HepG2 (cell line): ENCODE measurements at regions not wholly inside any gene's neighbourhood (a gene's known extent, or its start where the extent isn't known, plus 50 kb on each side); places are given as distances from the start of the nearest gene placed in this dataset.

Experiments
- ATAC-seq: fragments of 200-7000 bp; cut with Tn5 transposase; 3 replicates; pipeline ENCODE4 v1.9.1; 2020; ENCODE audit warnings: mild to moderate bottlenecking, moderate library complexity
- BruUV-seq: library from RNA; stranded (reverse); fragments of 400-500 nt; replicated peaks from 2 replicates; lab custom pipeline; 2021; lab: Mats Ljungman, UMichigan
- CTCF ChIA-PET: fragments of 300-600 bp; formaldehyde crosslinking; extraction: SDS; loops from one replicate; lab custom pipeline; 2021; ENCODE audit warnings: low total read pairs, inconsistent platforms, low intra/inter-chr PET ratio; lab: Yijun Ruan, JAX
- POLR2A ChIA-PET: fragments of 350-600 bp; sonication (Branson Sonifier 250); formaldehyde crosslinking; loops from one replicate; lab custom pipeline; 2020; ENCODE audit warnings: antibody characterized with exemption, inconsistent platforms; lab: Yijun Ruan, JAX
- DNase-seq: peaks from one replicate; pipeline ENCODE4 v3.0.0-alpha.2; 2015; ENCODE audit warnings: low spot score
- FAIRE-seq: peaks from 3 replicates; lab custom pipeline; 2011; peaks lifted over from hg19 to GRCh38; lab: Jason Lieb, UNC
- H2AFZ ChIP-seq: one replicate; pipeline ENCODE4 v1.6.1; 2011; ENCODE audit warnings: low read length, inconsistent platforms
- H3K27ac ChIP-seq: fragments of 300-600 bp; 3 replicates; pipeline ENCODE4 v1.8.0; 2011; ENCODE audit warnings: mixed run types, mild to moderate bottlenecking, mixed read lengths, low read length, inconsistent platforms; ENCODE audit not compliant: insufficient read depth; ENCODE audit errors: extremely low read length
- H3K27me3 ChIP-seq, 2 experiments: fragments of 200-600 bp in 1 of 2; 2 replicates in 1 of 2; 3 replicates in 1 of 2; pipeline versions ENCODE4 v1.6.0 to v1.8.0; 2011; ENCODE audit warnings: low read length in 2 of 2, mild to moderate bottlenecking in 2 of 2, moderate library complexity in 2 of 2, inconsistent platforms in 1 of 2; ENCODE audit not compliant: insufficient read depth in 2 of 2, control insufficient read depth in 1 of 2
- H3K36me3 ChIP-seq, 2 experiments: fragments of 200-600 bp in 1 of 2; replicated peaks in 1 of 2; 2 replicates in 1 of 2; 3 replicates in 1 of 2; pipeline versions ENCODE4 v1.5.1 to v1.8.0; 2011; ENCODE audit warnings: low read length in 2 of 2, inconsistent platforms in 1 of 2; ENCODE audit not compliant: insufficient read depth in 2 of 2, control insufficient read depth in 1 of 2
- H3K4me1 ChIP-seq: 2 replicates; pipeline ENCODE4 v1.5.1; 2012; ENCODE audit warnings: low read length, inconsistent platforms; ENCODE audit not compliant: insufficient read depth
- H3K4me2 ChIP-seq: 2 replicates; pipeline ENCODE4 v1.6.0; 2011; ENCODE audit warnings: low read depth, low read length, inconsistent platforms
- H3K4me3 ChIP-seq, 3 experiments: fragments of 200-600 bp in 1 of 3; sonication (generic), shearing (Covaris generic) in 1 of 3; replicated peaks in 1 of 3; 2 replicates each; pipeline ENCODE4 v1.5.1; 2011 to 2016; ENCODE audit warnings: low read length in 3 of 3, inconsistent platforms in 2 of 3, low read depth in 2 of 3, mild to moderate bottlenecking in 2 of 3, control low read depth in 1 of 3, mixed read lengths in 1 of 3; ENCODE audit not compliant: insufficient read depth in 1 of 3
- H3K79me2 ChIP-seq: one replicate; pipeline ENCODE4 v1.6.1; 2011; ENCODE audit warnings: low read length, inconsistent platforms; ENCODE audit not compliant: insufficient read depth
- H3K9ac ChIP-seq: 2 replicates; pipeline ENCODE4 v1.6.0; 2011; ENCODE audit warnings: mild to moderate bottlenecking, low read depth, low read length, inconsistent platforms; ENCODE audit not compliant: insufficient read depth
- H3K9me3 ChIP-seq: 2 replicates; pipeline ENCODE4 v1.5.1; 2012; ENCODE audit warnings: mild to moderate bottlenecking, low read length
- H4K20me1 ChIP-seq: 2 replicates; pipeline ENCODE4 v1.6.0; 2011; ENCODE audit warnings: inconsistent platforms, mild to moderate bottlenecking, low read length, moderate library complexity; ENCODE audit not compliant: insufficient read depth
- ATF4 ChIP-seq, 2 experiments: fragments of 450-650 bp in 1 of 2; sonication (generic) in 1 of 2; formaldehyde crosslinking; IDR thresholded peaks; 2 replicates each; pipeline versions ENCODE4 v1.5.0 to v1.8.0; 2020 to 2022; ENCODE audit warnings: mild to moderate bottlenecking in 1 of 2, missing genetic modification reagents in 1 of 2
- BRD4 ChIP-seq: sonication (generic); formaldehyde crosslinking; IDR thresholded peaks from 2 replicates; pipeline ENCODE4 v1.4.0; 2020; ENCODE audit warnings: missing genetic modification reagents
- EP300 ChIP-seq, 3 experiments: sonication (generic) in 1 of 3; formaldehyde crosslinking in 1 of 3; IDR thresholded peaks; 2 replicates each; pipeline versions ENCODE4 v1.5.1 to v1.6.1; 2011 to 2020; ENCODE audit warnings: low read depth in 2 of 3, low read length in 2 of 3, borderline replicate concordance in 1 of 3, improper control_type of control experiment in 1 of 3, mild to moderate bottlenecking in 1 of 3, missing genetic modification reagents in 1 of 3, moderate library complexity in 1 of 3
- HMG20A ChIP-seq: IDR thresholded peaks from 2 replicates; pipeline ENCODE4 v1.6.1; 2016; ENCODE audit warnings: borderline replicate concordance
- MED1 ChIP-seq: sonication (generic); formaldehyde crosslinking; IDR thresholded peaks from 2 replicates; pipeline ENCODE4 v1.4.0; 2020; ENCODE audit warnings: missing genetic modification reagents
- MEIS1 ChIP-seq: sonication (generic); formaldehyde crosslinking; IDR thresholded peaks from 2 replicates; pipeline ENCODE4 v1.9.0; 2021; ENCODE audit warnings: mild to moderate bottlenecking, missing genetic modification reagents, moderate library complexity, borderline replicate concordance
- NRL ChIP-seq: sonication (generic); formaldehyde crosslinking; IDR thresholded peaks from 2 replicates; pipeline ENCODE4 v1.5.0; 2020; ENCODE audit warnings: missing genetic modification reagents, mild to moderate bottlenecking, moderate library complexity, borderline replicate concordance
- ZBTB38 ChIP-seq: sonication (generic); formaldehyde crosslinking; IDR thresholded peaks from 2 replicates; pipeline ENCODE4 v1.5.1; 2020; ENCODE audit warnings: mild to moderate bottlenecking, missing genetic modification reagents
- ZNF597 ChIP-seq: sonication (generic); formaldehyde crosslinking; IDR thresholded peaks from 2 replicates; pipeline ENCODE4 v1.5.0; 2020; ENCODE audit warnings: missing genetic modification reagents
- ZNF777 ChIP-seq: sonication (generic); formaldehyde crosslinking; IDR thresholded peaks from 2 replicates; pipeline ENCODE4 v1.4.0; 2020; ENCODE audit warnings: missing genetic modification reagents
- WGBS: methylation state at CpG from one replicate; pipeline ENCODE4 v1.1.6; 2017; ENCODE audit warnings: low lambda C conversion rate; 5-methylcytosine and 5-hydroxymethylcytosine counted together
- in situ Hi-C: cut with HindIII; loops from 2 replicates; pipeline ENCODE4 v1.10.0; 2017; ENCODE audit warnings: low pct_unique_long_range_greater_than_20kb; ENCODE audit not compliant: extremely low pct_ligation_motif_present
- intact Hi-C: fragments of 100-400 bp; cut with micrococcal nuclease; formaldehyde crosslinking; loops from one replicate; pipeline ENCODE4 v1.10.0; 2022; ENCODE audit not compliant: unreplicated experiment
- TF ChIP-seq, protein P1 (sequence below): IDR thresholded peaks from 2 replicates; pipeline ENCODE4 v1.6.1; 2016; ENCODE audit warnings: missing biosample characterization, missing genetic modification reagents, low read depth
- TF ChIP-seq, protein P2 (sequence below): IDR thresholded peaks from 2 replicates; pipeline ENCODE4 v1.6.1; 2018; ENCODE audit warnings: missing genetic modification reagents
- TF ChIP-seq, protein P3 (sequence below): sonication (generic); formaldehyde crosslinking; IDR thresholded peaks from 2 replicates; pipeline ENCODE4 v1.8.1; 2023; ENCODE audit warnings: mild to moderate bottlenecking, missing genetic modification reagents, borderline replicate concordance
- TF ChIP-seq, protein P4 (sequence below): sonication (generic); formaldehyde crosslinking; IDR thresholded peaks from 2 replicates; pipeline ENCODE4 v1.8.1; 2023; ENCODE audit warnings: mild to moderate bottlenecking, moderate library complexity, missing genetic modification reagents

DNA sequence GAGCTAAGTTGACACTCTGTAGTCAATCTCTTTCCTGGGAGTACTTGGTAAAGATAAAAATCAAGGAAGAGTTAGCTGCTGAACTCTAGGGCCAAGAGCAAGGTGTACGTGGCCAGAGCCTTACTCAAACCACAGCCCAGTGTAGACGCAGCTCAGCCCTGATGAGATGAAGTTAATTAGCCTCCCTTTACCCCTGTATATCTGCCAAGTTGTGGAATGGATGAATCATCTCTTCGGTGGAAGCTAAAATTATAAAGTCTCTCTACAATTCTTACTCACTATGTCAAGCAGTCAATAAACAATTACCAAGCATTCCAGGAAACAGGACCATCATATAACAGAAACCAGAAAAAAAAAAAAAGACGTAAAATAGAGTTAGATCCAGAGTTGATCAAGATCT is 146.9 kb upstream of the UFM1 start (continued):
- TF ChIP-seq ZNF597 (CRISPR knock-in tag) (no peak), HMG20A (CRISPR knock-in tag) (no peak)

- H4K20me1 ChIP-seq = no peaks in the 10 kb centered on the region
- H3K79me2 ChIP-seq = no peaks in the 10 kb centered on the region
- no peak overlapping the region for H3K9ac ChIP-seq
- H3K36me3 ChIP-seq = no peaks in the 10 kb centered on the region
- no peaks in the 10 kb centered on the region for H3K27me3 ChIP-seq
- intact Hi-C loops = no loop called here
- POLR2A ChIA-PET = no interaction called here
- CTCF ChIA-PET = no interaction called here
- DNase-seq (no peak), FAIRE-seq (no peak), ATAC-seq (no peak)
- BruUV-seq = no TSS peak
- H3K4me3 ChIP-seq = no peak overlapping the region
- H3K27ac ChIP-seq = no peak overlapping the region
- no peaks in the 10 kb centered on the region for H3K4me1 ChIP-seq
- peaks cover 70% of the 10 kb centered on the region for H3K9me3 ChIP-seq
- H2AFZ ChIP-seq = no peak overlapping the region
- TF ChIP-seq, protein P1, sequence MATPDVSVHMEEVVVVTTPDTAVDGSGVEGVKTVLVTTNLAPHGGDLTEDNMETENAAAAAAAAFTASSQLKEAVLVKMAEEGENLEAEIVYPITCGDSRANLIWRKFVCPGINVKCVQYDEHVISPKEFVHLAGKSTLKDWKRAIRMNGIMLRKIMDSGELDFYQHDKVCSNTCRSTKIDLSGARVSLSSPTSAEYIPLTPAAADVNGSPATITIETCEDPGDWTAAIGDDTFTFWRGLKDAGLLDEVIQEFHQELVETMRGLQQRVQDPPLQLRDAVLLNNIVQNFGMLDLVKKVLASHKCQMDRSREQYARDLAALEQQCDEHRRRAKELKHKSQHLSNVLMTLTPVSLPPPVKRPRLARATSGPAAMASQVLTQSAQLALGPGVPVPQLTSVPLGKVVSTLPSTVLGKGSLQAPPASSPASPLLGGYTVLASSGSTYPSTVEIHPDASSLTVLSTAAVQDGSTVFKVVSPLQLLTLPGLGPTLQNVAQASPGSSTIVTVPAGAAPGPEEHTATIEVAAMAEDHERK (CRISPR knock-in tag) = no peak
- TF ChIP-seq ATF4 (CRISPR knock-in tag; IDR thresholded peaks at IDR 0.05) (no peak), ZBTB38 (CRISPR knock-in tag) (no peak), ZNF777 (CRISPR knock-in tag) (no peak), BRD4 (no peak), EP300 (IDR thresholded peaks at IDR 0.05; ENCODE audit: low read depth in 2 of 2, low read length in 2 of 2) (no peak), EP300 (CRISPR knock-in tag; IDR thresholded peaks at IDR 0.05; ENCODE audit: borderline replicate concordance) (no peak), NRL (no peak), MEIS1 (CRISPR knock-in tag) (no peak), MED1 (no peak)
- TF ChIP-seq, protein P2, sequence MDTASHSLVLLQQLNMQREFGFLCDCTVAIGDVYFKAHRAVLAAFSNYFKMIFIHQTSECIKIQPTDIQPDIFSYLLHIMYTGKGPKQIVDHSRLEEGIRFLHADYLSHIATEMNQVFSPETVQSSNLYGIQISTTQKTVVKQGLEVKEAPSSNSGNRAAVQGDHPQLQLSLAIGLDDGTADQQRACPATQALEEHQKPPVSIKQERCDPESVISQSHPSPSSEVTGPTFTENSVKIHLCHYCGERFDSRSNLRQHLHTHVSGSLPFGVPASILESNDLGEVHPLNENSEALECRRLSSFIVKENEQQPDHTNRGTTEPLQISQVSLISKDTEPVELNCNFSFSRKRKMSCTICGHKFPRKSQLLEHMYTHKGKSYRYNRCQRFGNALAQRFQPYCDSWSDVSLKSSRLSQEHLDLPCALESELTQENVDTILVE (CRISPR knock-in tag) = no peak
- TF ChIP-seq, protein P3, sequence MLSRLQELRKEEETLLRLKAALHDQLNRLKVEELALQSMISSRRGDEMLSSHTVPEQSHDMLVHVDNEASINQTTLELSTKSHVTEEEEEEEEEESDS (CRISPR knock-in tag) = no peak
- TF ChIP-seq, protein P4, sequence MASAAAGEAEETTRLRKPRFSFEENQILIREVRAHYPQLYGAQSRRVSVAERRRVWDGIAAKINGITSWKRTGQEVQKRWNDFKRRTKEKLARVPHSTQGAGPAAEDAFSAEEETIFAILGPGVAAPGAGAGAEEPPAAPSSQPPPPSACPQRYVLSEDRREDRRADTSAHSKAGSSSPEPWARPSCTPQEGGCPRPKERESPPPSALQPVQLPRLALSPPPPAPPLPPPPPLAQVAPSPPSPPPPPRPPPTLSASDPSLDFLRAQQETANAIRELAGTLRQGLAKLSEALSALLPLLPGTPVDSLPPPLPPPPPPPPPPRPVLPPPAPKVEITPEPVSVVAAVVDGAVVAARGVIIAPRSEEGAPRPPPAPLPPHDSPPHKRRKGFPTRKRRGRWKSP = no peak
- WGBS = 42% methylated on average over 3 of the region's 3 CpGs
- H3K4me2 ChIP-seq = no peak overlapping the region
- in situ Hi-C loops = no loop called here
Measured at GRCh38 chr13:38191016-38191415, 158.6 kb upstream of the UFM1 start.
